ENCODE measurements at regions not wholly inside any gene's neighbourhood (a gene's known extent, or its start where the extent isn't known, plus 50 kb on each side); places are given as distances from the start of the nearest gene placed in this dataset.

GRCh38 chr13:76516013-76516412, 370.2 kb downstream of the KCTD12 start:
- no peak for TF ChIP-seq EZH2 (IDR thresholded peaks at IDR 0.05)
- TF ChIP-seq FOXP2 (optimal IDR thresholded peaks at IDR 0.05; ENCODE audit: control extremely low read depth, extremely low read length, insufficient read depth) = no peak
